Naive thymus-derived CD4-positive, alpha-beta T cell (primary cell): ENCODE measurements at regions not wholly inside any gene's neighbourhood (a gene's known extent, or its start where the extent isn't known, plus 50 kb on each side); places are given as distances from the start of the nearest gene placed in this dataset.

Source experiments
- ATAC-seq: fragments of 150-1000 bp; cut with Tn5 transposase; 2 replicates; pipeline ENCODE4 v1.10.0; 2021; ENCODE audit warnings: mild to moderate bottlenecking, moderate library complexity
- CTCF ChIA-PET: fragments of 350-600 bp; sonication (Branson Sonifier 250); formaldehyde crosslinking; loops from one replicate; lab custom pipeline; 2021; ENCODE audit warnings: antibody characterized with exemption; lab: Charles Lee
- POLR2A ChIA-PET: fragments of 350-600 bp; sonication (Branson Sonifier 250); formaldehyde crosslinking; loops from one replicate; lab custom pipeline; 2021; ENCODE audit warnings: antibody characterized with exemption, inconsistent platforms; lab: Charles Lee
- DNase-seq, 9 donors: peaks; one replicate each; pipeline versions ENCODE4 v3.0.0 to v3.0.0-alpha.2; 2020 to 2022; ENCODE audit warnings: mixed read lengths in 1 of 9
- H3K27ac ChIP-seq: one replicate; pipeline ENCODE4 v1.7.0; 2013; ENCODE audit warnings: mild to moderate bottlenecking, low read depth, low read length, moderate library complexity
- H3K27me3 ChIP-seq, 2 donors: one replicate each; pipeline ENCODE4 v1.7.0; 2013; ENCODE audit warnings: low read length in 2 of 2, mild to moderate bottlenecking in 2 of 2, moderate library complexity in 2 of 2; ENCODE audit not compliant: control insufficient read depth in 2 of 2, insufficient read depth in 2 of 2
- H3K36me3 ChIP-seq, 3 experiments: 1 replicate in 2 of 3; 2 replicates in 1 of 3; pipeline ENCODE4 v1.7.0; 2013; ENCODE audit warnings: low read length in 3 of 3, mild to moderate bottlenecking in 3 of 3, moderate library complexity in 1 of 3; ENCODE audit not compliant: insufficient read depth in 3 of 3, control insufficient read depth in 2 of 3
- H3K4me1 ChIP-seq, 2 donors: one replicate each; pipeline ENCODE4 v1.7.0; 2013; ENCODE audit warnings: low read length in 2 of 2, mild to moderate bottlenecking in 2 of 2, moderate library complexity in 1 of 2; ENCODE audit not compliant: control insufficient read depth in 2 of 2, insufficient read depth in 2 of 2
- H3K4me3 ChIP-seq: 2 replicates; pipeline ENCODE4 v1.7.0; 2013; ENCODE audit warnings: mild to moderate bottlenecking, low read length
- H3K9me3 ChIP-seq, 3 experiments: 1 replicate in 2 of 3; 2 replicates in 1 of 3; pipeline ENCODE4 v1.7.0; 2013; ENCODE audit warnings: low read length in 3 of 3; ENCODE audit not compliant: control insufficient read depth in 2 of 3
- H3K27ac Mint-ChIP-seq, 9 donors: one replicate each; pipeline ENCODE4 v1.8.0; 2020 to 2022; ENCODE audit warnings: mixed read lengths in 9 of 9, mild to moderate bottlenecking in 8 of 9, moderate library complexity in 5 of 9, inconsistent platforms in 2 of 9
- H3K27me3 Mint-ChIP-seq, 5 donors: one replicate each; pipeline ENCODE4 v1.8.0; 2021 to 2022; ENCODE audit warnings: mixed read lengths in 5 of 5, mild to moderate bottlenecking in 1 of 5
- H3K36me3 Mint-ChIP-seq, 5 donors: one replicate each; pipeline ENCODE4 v1.8.0; 2020 to 2022; ENCODE audit warnings: mixed read lengths in 5 of 5, mild to moderate bottlenecking in 3 of 5, inconsistent platforms in 1 of 5
- H3K4me1 Mint-ChIP-seq, 7 donors: one replicate each; pipeline ENCODE4 v1.8.0; 2020 to 2022; ENCODE audit warnings: mixed read lengths in 7 of 7, mild to moderate bottlenecking in 3 of 7, inconsistent platforms in 1 of 7
- H3K4me3 Mint-ChIP-seq, 10 donors: one replicate each; pipeline ENCODE4 v1.8.0; 2020 to 2022; ENCODE audit warnings: mild to moderate bottlenecking in 10 of 10, mixed read lengths in 10 of 10, moderate library complexity in 6 of 10, inconsistent platforms in 2 of 10
- H3K9me3 Mint-ChIP-seq, 11 donors: one replicate each; pipeline ENCODE4 v1.8.0; 2020 to 2022; ENCODE audit warnings: mixed read lengths in 11 of 11, mild to moderate bottlenecking in 4 of 11, inconsistent platforms in 1 of 11, moderate library complexity in 1 of 11
- intact Hi-C, 2 donors: fragments of 100-400 bp; cut with micrococcal nuclease; formaldehyde crosslinking; loops; one replicate each; pipeline ENCODE4 v1.15.1; 2023

DNA sequence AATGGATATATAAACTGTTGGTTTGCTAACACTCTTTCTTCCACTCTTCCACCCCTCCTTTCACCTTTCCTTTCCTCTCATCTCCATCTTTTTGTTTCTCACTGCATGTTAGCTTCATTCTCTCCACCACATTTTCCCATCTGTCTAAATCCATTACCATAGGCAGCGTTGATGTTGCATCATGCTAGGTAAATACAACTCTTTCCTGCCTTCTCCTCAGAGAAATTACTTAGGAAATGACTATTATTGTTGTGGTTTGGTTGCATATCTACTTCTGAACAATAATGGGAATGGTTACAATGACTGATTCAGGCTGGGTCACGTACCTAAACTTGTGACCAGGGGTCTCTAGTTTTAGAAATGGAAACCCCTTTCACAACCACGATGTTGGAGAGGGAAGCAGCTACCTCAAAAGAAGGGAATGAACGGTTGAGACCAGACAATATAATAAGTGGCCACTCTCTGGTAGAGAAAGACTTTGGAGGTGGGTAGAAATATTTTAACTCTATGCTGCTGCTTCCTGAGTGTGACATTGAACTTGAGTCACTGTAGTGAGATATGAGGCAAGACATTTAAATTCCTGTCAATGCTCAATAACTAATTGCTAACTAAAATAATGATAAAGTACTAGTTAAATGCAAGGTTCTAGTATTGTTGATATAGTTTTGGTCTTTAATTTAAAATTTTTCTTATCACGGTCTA lies 314.1 kb upstream of the TGFBR2 start:
- POLR2A ChIA-PET, result no interaction called here
- no peak for ATAC-seq

GRCh38 chr3:30293621-30294240 lies 312.7 kb upstream of the TGFBR2 start:
- H3K36me3 Mint-ChIP-seq, result no peaks in the 10 kb centered on the region
- Histone ChIP-seq H3K4me3 (no peak overlapping the region), H3K4me1 (peaks cover 0 to 9% of the 10 kb centered on the region in 2 donors), H3K36me3 (no peaks in the 10 kb centered on the region), H3K27ac (no peak overlapping the region), H3K9me3 (no peaks in the 10 kb centered on the region), H3K27me3 (no peaks in the 10 kb centered on the region)
- ChIA-PET CTCF (no interaction called here), POLR2A (no interaction called here)
- H3K4me1 Mint-ChIP-seq, result peaks cover 10 to 25% (median 13%) of the 10 kb centered on the region in 7 donors
- H3K4me3 Mint-ChIP-seq, result no peak overlapping the region
- no peak overlapping the region for H3K27ac Mint-ChIP-seq
- ATAC-seq (no peak), DNase-seq (no peak)
- H3K9me3 Mint-ChIP-seq, result peaks cover 0 to 3% (median 0%) of the 10 kb centered on the region in 11 donors
- intact Hi-C loops, result no loop called here
- no peaks in the 10 kb centered on the region for H3K27me3 Mint-ChIP-seq

More for the DNA sequence above, 314.1 kb upstream of the TGFBR2 start:
- Histone ChIP-seq H3K27me3 (no peaks in the 10 kb centered on the region), H3K27ac (no peak overlapping the region), H3K4me3 (no peak overlapping the region), H3K4me1 (peaks cover 0 to 9% of the 10 kb centered on the region in 2 donors), H3K36me3 (no peaks in the 10 kb centered on the region), H3K9me3 (no peaks in the 10 kb centered on the region)
- no peak for DNase-seq
- intact Hi-C loops, result no loop called here
- no peak overlapping the region for H3K4me3 Mint-ChIP-seq
- H3K9me3 Mint-ChIP-seq, result peaks cover 0 to 3% (median 0%) of the 10 kb centered on the region in 11 donors
- CTCF ChIA-PET, result interaction anchor here (0.9 kb wide), 1 partner anchor 781 kb away, joined by 3 read pairs; no protein-coding TSS in a partner anchor
- H3K4me1 Mint-ChIP-seq, result peaks cover 10 to 29% (median 16%) of the 10 kb centered on the region in 7 donors
- peak overlapping the region in 1 of 9 donors; percentile 53 for H3K27ac Mint-ChIP-seq
- no peaks in the 10 kb centered on the region for H3K36me3 Mint-ChIP-seq
- H3K27me3 Mint-ChIP-seq, result no peaks in the 10 kb centered on the region

- H3K27ac ChIP-seq, result no peak overlapping the region
- peaks cover 7 to 20% (median 9%) of the 10 kb centered on the region in 7 donors for H3K4me1 Mint-ChIP-seq
- no peaks in the 10 kb centered on the region for H3K36me3 Mint-ChIP-seq
- H3K4me1 ChIP-seq, result peaks cover 0 to 5% of the 10 kb centered on the region in 2 donors
- no peaks in the 10 kb centered on the region for H3K27me3 ChIP-seq
- H3K9me3 Mint-ChIP-seq, result peaks cover 0 to 3% (median 0%) of the 10 kb centered on the region in 11 donors
- no peak overlapping the region for H3K4me3 Mint-ChIP-seq
- H3K9me3 ChIP-seq, result no peaks in the 10 kb centered on the region
- H3K4me3 ChIP-seq, result no peak overlapping the region
- intact Hi-C loops, result no loop called here
- H3K36me3 ChIP-seq, result no peaks in the 10 kb centered on the region
- DNase-seq, result no peak
- CTCF ChIA-PET, result no interaction called here
- no peak overlapping the region for H3K27ac Mint-ChIP-seq
- POLR2A ChIA-PET, result no interaction called here
- no peaks in the 10 kb centered on the region for H3K27me3 Mint-ChIP-seq
- no peak for ATAC-seq
Measured at GRCh38 chr3:30294241-30294667, 312.1 kb upstream of the TGFBR2 start.

GRCh38 chr3:30297112-30297511 lies 309.3 kb upstream of the TGFBR2 start:
- H3K9me3 ChIP-seq, result no peaks in the 10 kb centered on the region
- peaks cover 0 to 16% (median 7%) of the 10 kb centered on the region in 7 donors for H3K4me1 Mint-ChIP-seq
- peaks cover 0 to 5% (median 0%) of the 10 kb centered on the region in 5 donors for H3K27me3 Mint-ChIP-seq
- H3K27ac ChIP-seq, result no peak overlapping the region
- DNase-seq, result no peak
- POLR2A ChIA-PET, result interaction anchor here (0.8 kb wide), 1 partner anchor 11 kb away, joined by 4 read pairs; no protein-coding TSS in a partner anchor
- no peak for ATAC-seq
- no peaks in the 10 kb centered on the region for H3K36me3 ChIP-seq
- no peak overlapping the region for H3K4me3 ChIP-seq
- no peaks in the 10 kb centered on the region for H3K36me3 Mint-ChIP-seq
- no peaks in the 10 kb centered on the region for H3K27me3 ChIP-seq
- no peaks in the 10 kb centered on the region for H3K4me1 ChIP-seq
- intact Hi-C loops, result no loop called here
- H3K4me3 Mint-ChIP-seq, result no peak overlapping the region
- H3K9me3 Mint-ChIP-seq, result peaks cover 0 to 1% (median 0%) of the 10 kb centered on the region in 11 donors
- CTCF ChIA-PET, result no interaction called here
- H3K27ac Mint-ChIP-seq, result no peak overlapping the region

DNA sequence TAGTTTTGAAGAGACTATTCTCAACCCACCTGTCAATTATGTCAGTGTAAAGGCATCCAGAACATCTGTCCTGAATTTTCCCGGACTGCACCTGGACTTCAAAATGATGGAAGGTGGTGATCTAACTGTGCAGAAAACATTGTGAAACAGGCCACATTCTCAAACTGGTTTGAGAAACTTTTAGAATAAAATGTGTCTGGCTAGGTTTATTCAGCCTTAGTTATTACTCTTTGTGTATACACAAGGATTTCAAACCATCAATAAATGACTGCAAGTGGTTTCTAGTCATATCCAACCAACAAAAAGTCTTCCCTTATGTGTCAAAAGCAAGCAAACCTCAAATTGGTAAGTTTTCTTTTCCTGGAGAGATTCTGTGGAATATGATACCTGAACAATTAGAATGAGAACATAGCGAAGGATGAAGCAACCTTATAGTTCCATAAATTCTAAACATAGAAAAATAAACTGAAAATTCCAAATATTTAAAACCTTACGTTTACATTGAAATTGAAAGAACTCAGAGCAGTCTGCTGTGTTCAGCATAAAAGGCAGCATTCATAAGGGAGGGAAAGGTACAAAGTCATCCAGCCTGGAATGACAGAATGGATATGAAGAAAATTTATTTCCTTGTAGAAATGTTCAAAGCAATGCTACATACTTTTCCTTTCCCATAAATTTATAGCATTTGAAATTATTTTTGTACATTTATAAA lies 306.6 kb upstream of the TGFBR2 start:
- Mint-ChIP-seq H3K9me3 (peaks cover 0 to 6% (median 4%) of the 10 kb centered on the region in 11 donors), H3K4me3 (peak overlapping the region in 1 of 10 donors; percentile 8), H3K27ac (no peak overlapping the region), H3K4me1 (peaks cover 0 to 13% (median 7%) of the 10 kb centered on the region in 7 donors), H3K36me3 (peaks cover 0 to 7% (median 4%) of the 10 kb centered on the region in 5 donors), H3K27me3 (peaks cover 0 to 5% (median 0%) of the 10 kb centered on the region in 5 donors)
- ChIA-PET CTCF (no interaction called here), POLR2A (no interaction called here)
- no peaks in the 10 kb centered on the region for H3K9me3 ChIP-seq
- DNase-seq (no peak), ATAC-seq (no peak)
- no peak overlapping the region for H3K27ac ChIP-seq
- H3K36me3 ChIP-seq, result no peaks in the 10 kb centered on the region
- no peak overlapping the region for H3K4me3 ChIP-seq
- intact Hi-C loops, result no loop called here
- H3K27me3 ChIP-seq, result no peaks in the 10 kb centered on the region
- H3K4me1 ChIP-seq, result no peaks in the 10 kb centered on the region

GRCh38 chr3:30300809-30301208 lies 305.6 kb upstream of the TGFBR2 start:
- H3K27me3 ChIP-seq, result no peaks in the 10 kb centered on the region
- no peak overlapping the region for H3K4me3 ChIP-seq
- DNase-seq, result no peak
- intact Hi-C loops, result no loop called here
- H3K27me3 Mint-ChIP-seq, result peaks cover 0 to 5% (median 0%) of the 10 kb centered on the region in 5 donors
- H3K36me3 ChIP-seq, result no peaks in the 10 kb centered on the region
- no peak overlapping the region for H3K27ac ChIP-seq
- peaks cover 2 to 9% (median 6%) of the 10 kb centered on the region in 11 donors for H3K9me3 Mint-ChIP-seq
- ChIA-PET CTCF (no interaction called here), POLR2A (no interaction called here)
- H3K4me1 Mint-ChIP-seq, result peaks cover 0 to 13% (median 7%) of the 10 kb centered on the region in 7 donors
- no peak overlapping the region for H3K27ac Mint-ChIP-seq
- H3K9me3 ChIP-seq, result no peaks in the 10 kb centered on the region
- H3K4me3 Mint-ChIP-seq, result no peak overlapping the region
- no peak for ATAC-seq
- no peaks in the 10 kb centered on the region for H3K4me1 ChIP-seq
- peaks cover 0 to 10% (median 7%) of the 10 kb centered on the region in 5 donors for H3K36me3 Mint-ChIP-seq
